ENCODE measurements at regions not wholly inside any gene's neighbourhood (a gene's known extent, or its start where the extent isn't known, plus 50 kb on each side); places are given as distances from the start of the nearest gene placed in this dataset.

GRCh38 chr3:176663387-176663786 lies 533.9 kb downstream of the TBL1XR1 start:
- Histone ChIP-seq H3K36me3 (no peaks in the 10 kb centered on the region), H3K9me3 (no peaks in the 10 kb centered on the region), H3K4me1 (no peaks in the 10 kb centered on the region), H3K27me3 (no peaks in the 10 kb centered on the region), H3K27ac (no peak overlapping the region), H3K4me3 (replicated peaks in 1 of 3) (no peak overlapping the region)
- 57 to 75% methylated on average over 1 of the region's 1 CpG for WGBS, 2 donors
- TF ChIP-seq POLR2A (IDR thresholded peaks at IDR 0.05) = no peak
- TF ChIP-seq CTCF (IDR thresholded peaks at IDR 0.05) = no peak
- intact Hi-C loops (cut with DNase I) = no loop called here
- no peak for DNase-seq

- no peaks in the 10 kb centered on the region for H3K4me1 ChIP-seq
- H3K27me3 ChIP-seq = no peaks in the 10 kb centered on the region
- TF ChIP-seq POLR2A (IDR thresholded peaks at IDR 0.05) (no peak), CTCF (IDR thresholded peaks at IDR 0.05) (no peak)
- WGBS, 2 donors = 94 to 95% methylated on average over 2 of the region's 2 CpGs
- intact Hi-C loops (cut with DNase I) = no loop called here
- H3K27ac ChIP-seq = no peak overlapping the region
- DNase-seq = no peak
- H3K36me3 ChIP-seq = no peaks in the 10 kb centered on the region
- H3K4me3 ChIP-seq (replicated peaks in 1 of 3) = no peak overlapping the region
- H3K9me3 ChIP-seq = no peaks in the 10 kb centered on the region
These were observed 535.8 kb downstream of the TBL1XR1 start for GRCh38 chr3:176661432-176661964.

GRCh38 chr3:176655404-176656094 lies 541.7 kb downstream of the TBL1XR1 start:
- no peak for DNase-seq
- Histone ChIP-seq H3K4me3 (replicated peaks in 1 of 3) (no peak overlapping the region), H3K27me3 (no peaks in the 10 kb centered on the region), H3K9me3 (no peaks in the 10 kb centered on the region), H3K27ac (no peak overlapping the region), H3K36me3 (no peaks in the 10 kb centered on the region), H3K4me1 (no peaks in the 10 kb centered on the region)
- no peak for TF ChIP-seq CTCF (IDR thresholded peaks at IDR 0.05)
- TF ChIP-seq POLR2A (IDR thresholded peaks at IDR 0.05) = no peak
- 78 to 91% methylated on average over 5 of the region's 5 CpGs for WGBS, 2 donors
- intact Hi-C loops (cut with DNase I) = no loop called here

GRCh38 chr3:176651622-176652021 lies 545.7 kb downstream of the TBL1XR1 start:
- DNase-seq = no peak
- Histone ChIP-seq H3K4me3 (replicated peaks in 1 of 3) (no peak overlapping the region), H3K27me3 (no peaks in the 10 kb centered on the region), H3K4me1 (no peaks in the 10 kb centered on the region), H3K27ac (no peak overlapping the region), H3K9me3 (no peaks in the 10 kb centered on the region), H3K36me3 (no peaks in the 10 kb centered on the region)
- no peak for TF ChIP-seq CTCF (IDR thresholded peaks at IDR 0.05)
- TF ChIP-seq POLR2A (IDR thresholded peaks at IDR 0.05) = no peak
- intact Hi-C loops (cut with DNase I) = no loop called here
- WGBS, 2 donors = 89 to 90% methylated on average over 3 of the region's 3 CpGs

GRCh38 chr3:176650478-176650877 lies 546.8 kb downstream of the TBL1XR1 start:
- no peaks in the 10 kb centered on the region for H3K27me3 ChIP-seq
- TF ChIP-seq POLR2A (IDR thresholded peaks at IDR 0.05) (no peak), CTCF (IDR thresholded peaks at IDR 0.05) (no peak)
- no peaks in the 10 kb centered on the region for H3K4me1 ChIP-seq
- no peak for DNase-seq
- intact Hi-C loops (cut with DNase I) = no loop called here
- no peaks in the 10 kb centered on the region for H3K36me3 ChIP-seq
- H3K9me3 ChIP-seq = no peaks in the 10 kb centered on the region
- H3K27ac ChIP-seq = no peak overlapping the region
- 73 to 94% methylated on average over 2 of the region's 2 CpGs for WGBS, 2 donors
- no peak overlapping the region for H3K4me3 ChIP-seq (replicated peaks in 1 of 3)

Measured in thyroid gland (tissue), 4 donors.